GM19035 (cell line): ENCODE measurements at regions not wholly inside any gene's neighbourhood (a gene's known extent, or its start where the extent isn't known, plus 50 kb on each side); places are given as distances from the start of the nearest gene placed in this dataset.
A peak's percentile ranks its signal among the peaks of the same experiment; 100 is the strongest.

Experiments
- ATAC-seq: cut with Tn5 transposase; IDR thresholded peaks from one replicate; pipeline ENCODE4 v1.9.1; 2021; ENCODE audit not compliant: unreplicated experiment

DNA sequence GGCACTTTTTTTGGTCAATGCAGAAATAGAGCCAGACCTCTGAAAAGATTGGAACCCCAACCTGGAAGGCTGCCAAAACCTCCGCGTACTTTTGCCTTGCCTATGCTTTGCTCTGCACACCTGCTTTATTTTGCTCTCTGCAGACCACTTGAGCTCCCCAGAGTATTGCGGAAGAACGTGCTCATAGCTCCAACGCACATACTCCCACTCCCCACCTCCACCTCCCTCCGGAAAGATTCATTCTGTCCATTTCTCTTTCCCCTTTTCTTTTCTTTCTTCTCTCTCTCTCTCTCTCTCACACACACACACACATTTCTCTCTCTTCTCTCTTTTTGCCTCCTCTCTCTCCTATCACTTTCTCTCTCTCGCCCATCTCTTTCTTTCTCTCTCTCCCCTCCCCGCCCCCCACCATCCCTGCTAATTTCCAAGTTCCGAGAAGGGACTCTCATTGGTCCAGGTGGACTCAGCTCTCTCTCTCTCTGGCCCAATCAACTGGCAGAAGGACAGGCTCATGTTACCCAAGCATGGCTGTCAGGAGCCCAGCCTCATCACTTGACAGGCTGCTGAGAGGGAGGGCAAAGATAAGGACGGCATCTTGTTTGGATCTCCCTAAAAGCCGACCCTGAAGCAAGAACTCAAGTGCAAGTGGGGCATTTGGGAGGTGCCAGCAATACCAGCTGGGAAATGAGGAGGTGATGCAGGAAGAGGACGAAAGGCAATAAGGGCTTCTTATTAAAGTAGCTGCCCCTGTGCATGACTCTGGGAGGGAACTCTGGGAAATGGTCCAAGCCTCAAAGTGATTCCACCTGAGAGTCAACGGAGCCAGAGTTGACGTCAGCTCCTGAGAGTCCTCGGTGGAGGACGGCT, 246.1 kb downstream of the LY86 start:
- no peak for ATAC-seq

DNA sequence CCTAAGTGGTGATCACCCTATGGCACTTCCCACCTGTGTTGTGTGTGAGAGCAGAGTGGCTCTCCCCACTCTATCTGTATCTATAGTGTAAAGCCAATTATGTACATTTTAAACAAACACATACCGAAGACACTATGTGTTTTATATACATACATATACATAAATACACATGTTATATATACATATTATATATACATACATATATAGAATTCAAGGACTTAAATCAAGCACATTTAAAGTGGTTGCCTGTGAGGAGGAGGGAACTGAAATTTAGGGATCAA, 246.6 kb downstream of the LY86 start:
- ATAC-seq, result no peak

DNA sequence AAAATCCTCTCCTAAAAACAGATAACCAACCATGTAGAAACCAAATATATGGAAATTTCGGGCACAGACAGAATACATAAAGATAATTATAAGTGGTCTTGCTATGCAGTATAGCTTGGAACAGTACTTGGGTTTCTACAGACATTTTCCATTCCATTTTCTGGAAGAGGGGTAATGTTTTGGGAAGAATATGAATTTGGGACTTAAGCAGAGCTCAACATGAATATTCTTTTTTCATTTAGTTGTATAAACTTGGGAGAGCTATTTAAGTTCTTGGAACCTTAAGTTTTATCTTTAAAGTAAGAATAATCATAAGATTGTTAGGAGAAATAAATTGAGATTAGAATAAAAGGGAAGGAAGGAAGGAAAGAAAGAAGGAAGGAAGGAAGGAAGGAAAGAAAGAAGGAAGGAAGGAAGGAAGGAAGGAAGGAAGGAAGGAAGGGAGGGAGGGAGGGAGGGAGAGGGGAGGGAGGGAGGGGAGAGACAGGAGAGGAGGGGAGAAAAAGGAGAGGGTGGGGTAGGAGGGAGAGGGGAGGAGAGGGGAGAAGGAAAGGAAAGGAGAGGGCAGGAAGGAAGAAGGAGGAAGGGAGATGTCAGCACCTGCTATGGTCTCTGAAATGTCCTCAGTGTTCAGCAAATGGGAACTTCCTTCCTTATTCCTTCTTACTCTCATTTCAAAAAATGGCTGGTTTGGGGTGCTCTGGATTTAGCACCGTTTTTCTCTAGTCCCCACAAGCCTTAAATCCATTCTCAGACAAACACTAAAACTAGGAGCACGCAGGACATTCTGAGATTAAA, 248.3 kb downstream of the LY86 start:
- no peak for ATAC-seq

DNA sequence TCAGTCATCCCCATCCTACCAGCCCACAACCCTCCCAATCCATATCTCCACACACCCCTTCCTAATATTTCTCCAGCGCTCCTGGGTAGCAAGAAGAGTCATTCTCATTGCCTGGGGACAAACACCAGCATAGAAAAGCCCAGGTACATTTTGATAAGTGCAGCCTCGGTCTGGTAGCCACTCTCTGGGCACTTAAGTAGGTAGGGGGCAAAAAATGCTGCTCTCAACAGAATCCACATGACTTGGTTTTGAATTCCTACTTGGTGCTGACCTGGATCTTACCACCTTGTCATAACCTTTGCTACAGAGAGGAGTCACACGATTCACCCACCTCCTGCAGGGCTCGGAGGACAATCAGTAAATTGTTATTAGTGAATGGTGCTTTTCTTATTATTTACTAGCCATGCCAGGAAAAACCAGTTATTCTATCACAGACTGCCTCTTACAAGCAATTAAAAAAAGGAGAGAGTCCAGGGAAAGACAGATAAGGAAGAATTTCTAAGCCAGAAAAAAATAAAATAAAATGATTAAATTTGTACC, 249.1 kb downstream of the LY86 start:
- no peak for ATAC-seq

DNA sequence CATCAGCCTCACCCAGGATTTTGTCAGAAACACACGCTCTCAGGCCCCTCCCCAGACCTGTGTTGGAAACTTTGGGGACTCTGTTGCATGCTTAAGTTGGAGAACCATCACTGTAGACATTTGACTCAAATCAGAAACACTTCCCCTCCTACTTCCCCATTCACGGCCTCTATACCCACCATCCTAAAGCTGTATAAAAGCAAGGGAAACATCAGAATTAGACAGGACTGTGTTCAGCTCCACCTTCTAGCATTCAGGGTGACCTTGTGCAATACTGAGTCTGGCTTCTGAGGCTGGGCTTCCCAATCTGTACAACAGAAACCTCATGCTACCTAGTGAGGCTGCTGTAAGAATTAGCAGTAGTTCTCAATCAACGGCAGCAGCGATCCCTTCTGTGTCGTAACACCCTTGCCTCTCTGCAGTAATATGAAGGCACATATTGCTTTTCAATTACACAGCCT, 252.3 kb downstream of the LY86 start:
- no peak for ATAC-seq

DNA sequence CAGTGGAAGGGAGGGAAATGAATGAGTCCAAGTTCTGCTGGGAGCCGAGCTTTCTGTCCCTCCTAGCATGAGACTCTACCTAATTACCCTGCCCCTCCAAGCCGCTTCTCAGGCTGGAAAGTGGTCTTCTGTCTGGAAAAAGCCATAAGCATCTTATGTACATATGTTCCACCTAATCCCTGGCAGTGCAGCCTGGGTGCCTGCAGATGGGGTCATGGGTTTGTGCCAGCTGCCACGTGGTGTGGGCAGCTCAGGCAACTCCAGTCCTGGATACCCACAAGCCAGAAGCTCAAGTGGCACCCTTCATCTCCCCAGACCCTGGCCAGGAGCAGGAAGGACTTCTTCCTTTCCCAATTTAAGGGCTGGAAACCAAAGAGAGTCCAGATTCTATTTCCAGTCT, 253.1 kb downstream of the LY86 start:
- ATAC-seq, result no peak

DNA sequence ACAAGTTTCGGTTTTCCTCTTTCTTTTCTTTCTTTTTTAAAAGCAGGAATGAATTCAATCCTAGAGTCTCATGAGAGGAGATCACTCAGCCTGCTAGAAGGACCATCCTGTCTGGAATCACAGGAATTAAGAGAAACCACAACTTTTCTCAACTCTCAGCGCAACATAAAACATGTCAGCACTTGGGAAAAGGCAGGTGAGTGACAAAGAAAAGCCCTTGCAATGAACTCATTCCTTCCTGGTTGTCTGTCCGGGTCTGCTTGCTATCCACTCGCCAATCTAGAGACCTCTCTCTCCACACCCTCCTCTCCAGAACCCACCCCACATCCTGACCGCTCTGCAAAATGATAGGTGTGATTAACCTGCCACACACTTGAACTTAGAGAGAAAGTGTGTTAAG, 253.8 kb downstream of the LY86 start:
- ATAC-seq, result no peak

DNA sequence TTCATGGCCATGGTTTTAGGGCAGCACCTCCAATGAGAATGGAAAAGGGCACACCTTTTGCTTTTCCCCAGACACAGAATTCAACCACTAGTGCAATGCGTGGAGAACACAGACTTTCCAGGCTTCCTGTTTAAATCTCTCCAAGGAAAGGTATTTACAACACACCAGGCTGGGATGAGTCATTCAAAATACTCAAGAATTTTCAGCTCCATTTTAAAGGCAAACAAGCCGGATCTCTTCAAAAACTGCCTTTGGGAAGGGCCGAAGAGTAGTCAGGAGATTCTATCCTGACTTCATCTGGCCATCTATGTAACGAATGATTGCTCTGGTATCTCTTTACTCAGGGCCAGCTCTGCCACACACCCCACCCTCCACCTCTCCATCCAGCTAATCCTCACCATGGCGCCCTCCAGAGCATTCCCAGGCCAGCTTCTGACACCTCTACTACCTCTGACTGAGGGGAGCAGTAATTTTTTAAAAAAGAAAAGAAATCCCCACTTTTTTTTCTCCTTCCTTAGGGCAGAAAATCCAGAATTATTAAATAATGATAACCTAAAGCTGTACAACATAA, 254.6 kb downstream of the LY86 start:
- no peak for ATAC-seq

DNA sequence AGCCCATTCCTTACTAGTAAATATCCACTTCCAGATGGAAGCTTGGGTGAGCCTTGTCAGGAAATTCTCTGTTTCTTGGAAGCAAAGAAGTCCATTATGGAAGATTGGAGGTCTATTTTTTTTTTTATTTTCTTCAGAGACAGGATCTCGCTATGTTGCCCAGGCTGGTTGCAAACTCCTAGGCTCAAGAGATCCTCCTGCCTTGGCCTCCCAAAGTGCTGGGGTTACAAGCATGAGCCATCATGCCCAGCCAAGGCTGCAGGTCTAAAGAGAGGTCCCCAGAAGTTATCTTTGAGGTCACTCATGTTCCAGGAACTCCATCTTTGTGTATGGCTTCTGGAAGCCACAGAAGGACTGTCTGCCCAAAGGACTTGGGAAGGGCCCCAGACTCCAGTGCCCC, 255.3 kb downstream of the LY86 start:
- no peak for ATAC-seq

DNA sequence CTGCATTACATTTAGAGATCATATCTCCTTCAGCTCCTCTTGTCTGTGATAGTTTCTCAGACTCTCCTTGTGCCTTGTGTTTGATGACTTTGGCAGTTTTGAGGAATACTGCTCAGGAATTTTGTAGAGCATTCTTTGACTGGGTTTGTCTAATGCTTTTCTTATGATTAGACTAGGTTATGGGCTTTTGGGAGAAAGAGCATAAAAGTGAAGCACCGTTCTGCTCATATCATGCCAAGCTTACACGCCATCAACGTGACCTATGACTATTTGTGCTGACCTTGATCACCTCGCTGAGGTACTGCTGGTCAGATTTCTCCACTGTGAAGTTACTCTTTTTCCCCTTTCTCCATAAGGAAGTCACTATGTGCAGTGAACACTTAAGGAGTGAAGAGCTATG, 256.0 kb downstream of the LY86 start:
- ATAC-seq, result no peak

DNA sequence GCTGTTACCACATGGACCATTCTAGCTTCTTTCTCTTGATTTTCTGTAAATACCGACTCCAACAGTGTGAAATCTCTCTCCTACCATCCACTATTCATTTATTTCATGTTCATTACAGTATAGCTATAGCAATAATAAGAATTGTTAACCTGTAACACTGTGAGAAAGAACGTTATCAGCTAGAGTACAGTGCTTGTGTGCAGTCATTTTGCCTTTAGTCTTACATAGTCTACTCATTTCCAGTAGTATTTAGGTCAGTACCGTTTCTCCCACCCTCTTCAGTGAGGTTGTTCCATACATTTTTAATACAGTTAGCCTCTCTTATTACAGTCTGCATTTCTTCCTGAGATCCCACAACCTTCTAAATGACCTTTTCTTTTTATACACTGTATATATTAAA, 257.1 kb downstream of the LY86 start:
- ATAC-seq, result no peak

DNA sequence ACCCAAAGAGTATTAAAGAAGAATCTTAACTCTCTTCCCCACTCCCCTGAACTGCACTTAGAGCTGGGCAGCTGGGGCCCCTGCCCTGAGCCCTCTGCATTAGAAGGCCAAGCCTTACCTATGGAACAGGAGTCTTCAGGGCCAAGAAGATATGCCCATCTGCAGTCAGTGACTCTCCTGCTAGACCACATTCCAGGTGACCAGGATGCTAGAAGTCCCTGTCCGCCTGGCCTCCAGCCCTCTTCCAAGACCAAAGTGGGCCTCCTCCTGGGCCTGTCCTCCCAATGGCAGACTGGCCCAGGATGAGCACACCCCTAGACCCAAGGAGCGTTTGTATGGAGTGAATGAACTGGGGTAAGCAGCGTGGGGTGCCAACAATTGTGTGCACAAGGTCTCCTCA, 259.1 kb downstream of the LY86 start:
- no peak for ATAC-seq

DNA sequence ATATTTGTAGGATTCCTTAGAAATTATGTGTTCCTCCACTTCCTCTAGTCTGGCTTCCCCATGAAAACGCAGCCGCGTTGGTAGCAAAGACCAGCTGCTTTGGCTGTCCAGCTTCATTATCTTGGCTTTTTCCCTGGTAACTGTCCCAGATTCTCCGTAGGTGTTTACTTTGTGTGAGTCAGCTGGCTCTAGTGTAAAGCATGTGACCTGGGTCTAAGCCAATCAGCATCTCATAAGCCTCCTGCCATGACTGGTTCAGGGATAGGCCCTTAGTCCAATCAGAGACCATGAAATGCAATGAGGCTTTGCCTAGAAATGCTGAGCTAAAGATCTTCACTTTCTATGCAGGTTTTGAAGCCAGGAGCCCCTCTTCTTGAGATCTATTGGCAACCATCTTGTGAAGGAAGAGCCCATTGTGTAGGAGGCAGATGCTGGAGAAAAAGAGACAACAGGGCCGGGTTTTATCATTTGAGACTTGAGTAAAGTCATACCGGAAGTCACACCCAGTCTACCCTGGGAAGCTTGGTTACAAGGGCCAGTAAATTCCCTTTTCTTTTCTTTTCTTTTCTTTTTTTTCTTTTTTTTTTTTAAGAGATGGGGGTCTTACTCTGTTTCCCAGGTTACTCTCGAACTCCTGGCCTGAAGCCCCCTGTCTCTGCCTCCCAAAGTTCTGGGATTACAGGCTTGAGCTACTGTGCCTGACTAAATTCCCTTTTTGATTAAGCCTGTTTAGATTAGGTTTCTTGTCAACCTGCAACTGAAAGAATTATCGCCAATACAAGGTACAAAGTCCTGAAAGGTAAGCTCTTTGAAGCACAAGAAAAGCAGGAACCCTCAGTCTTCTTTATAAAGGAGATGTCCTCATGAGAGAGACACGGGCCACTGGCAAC, 256.5 kb upstream of the RREB1 start:
- no peak for ATAC-seq

DNA sequence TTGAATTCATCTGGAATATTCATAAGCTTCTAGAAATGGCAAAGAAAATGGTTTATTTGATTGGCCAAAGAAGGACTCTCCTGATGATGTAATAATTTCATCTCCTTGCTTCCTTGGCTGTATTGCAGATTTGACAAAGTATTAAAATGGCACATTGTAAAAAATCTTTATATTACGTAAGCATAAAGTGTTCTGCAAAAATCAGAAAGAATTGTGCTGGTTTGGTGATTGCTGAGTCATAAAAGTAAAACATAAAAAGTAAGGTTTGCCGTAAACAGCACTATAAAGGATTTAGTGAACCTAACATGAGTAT, 255.9 kb upstream of the RREB1 start:
- no peak for ATAC-seq

DNA sequence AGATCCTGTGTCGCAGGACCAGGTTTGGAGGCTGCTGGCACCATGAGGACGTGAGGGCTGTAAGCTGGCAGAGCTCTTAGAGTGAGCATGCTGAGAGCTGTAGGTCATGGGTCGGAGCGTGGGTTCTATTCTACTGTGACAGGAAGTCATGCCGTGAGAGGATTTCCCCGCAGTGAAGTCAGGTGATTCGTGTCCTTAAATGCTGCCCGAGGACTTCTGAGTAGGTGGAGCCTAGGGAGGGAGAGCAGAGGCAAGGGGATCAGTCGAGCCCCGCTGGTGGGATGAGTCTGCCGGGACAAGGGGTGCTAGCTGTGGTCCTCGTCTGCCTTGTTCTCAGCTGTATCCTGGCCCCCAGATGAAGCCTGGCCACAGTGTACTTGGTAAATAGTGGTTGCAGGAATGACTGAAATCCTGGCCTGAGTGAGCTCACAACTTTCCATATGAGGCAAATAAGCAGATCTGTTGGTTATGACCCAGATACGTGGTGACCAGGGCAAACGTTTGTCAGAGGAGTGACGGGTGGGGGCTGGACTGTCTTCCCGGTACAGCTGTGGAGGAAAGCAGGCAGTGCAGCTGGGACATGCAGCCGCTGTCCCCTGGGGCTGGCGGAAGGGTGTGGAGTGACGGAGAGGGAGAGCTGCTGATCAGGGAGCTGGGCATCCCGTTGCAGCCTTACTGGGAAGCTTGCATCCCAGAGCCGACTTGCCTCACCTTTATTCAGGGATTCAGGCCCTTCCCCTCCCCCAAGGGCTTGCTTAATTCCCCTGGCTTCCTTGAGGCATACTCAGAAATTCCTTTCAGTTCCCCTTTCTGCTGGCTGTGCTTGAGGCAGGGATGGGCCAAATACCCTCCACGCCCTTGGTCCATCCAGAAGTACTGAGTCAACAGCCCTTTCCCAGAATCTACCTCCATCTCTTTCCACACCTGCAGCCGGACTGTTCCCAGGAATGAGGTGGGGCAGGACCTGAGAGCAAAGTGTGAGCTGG, 250.9 kb upstream of the RREB1 start:
- peak; percentile 82 for ATAC-seq

DNA sequence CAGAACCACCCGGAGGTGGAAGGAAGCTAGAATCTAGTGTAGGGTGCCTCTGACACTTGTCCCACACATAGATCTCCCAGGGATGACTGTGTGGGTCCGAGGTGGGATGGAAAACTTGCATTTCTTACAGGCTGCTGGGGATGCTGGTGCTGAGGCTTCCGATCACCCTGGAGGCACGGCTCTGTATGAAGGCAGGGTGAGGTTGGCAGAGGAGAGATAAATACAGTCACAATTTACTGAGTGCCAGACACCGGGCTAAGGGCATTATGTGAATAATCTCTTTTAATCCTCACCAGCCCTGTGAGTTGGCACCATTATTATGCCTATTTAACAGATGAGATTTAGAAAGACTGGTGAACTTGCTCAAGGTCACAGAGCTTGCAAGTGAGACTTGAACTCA, 250.2 kb upstream of the RREB1 start:
- no peak for ATAC-seq

DNA sequence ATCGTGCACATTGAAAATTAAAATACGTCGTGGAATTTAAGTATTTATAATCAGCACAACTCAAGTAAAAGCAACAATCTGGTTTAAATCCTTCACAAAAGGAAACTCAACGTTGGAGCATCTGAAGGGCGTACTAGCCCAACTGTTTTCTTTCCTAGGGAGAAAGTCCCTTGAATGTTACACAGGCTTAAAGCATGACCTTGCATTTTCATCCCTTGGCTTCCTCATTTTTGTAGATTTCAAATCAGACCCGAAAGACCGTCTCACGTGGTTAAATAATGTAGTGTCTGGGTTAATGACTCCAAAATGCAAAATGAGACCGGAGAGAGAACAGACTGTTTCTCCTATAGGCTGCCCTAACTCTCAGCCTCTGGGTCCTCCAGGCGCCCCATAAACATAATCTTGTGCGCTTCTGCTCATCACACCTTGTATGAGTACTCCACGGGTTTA, 249.2 kb upstream of the RREB1 start:
- ATAC-seq, result no peak

DNA sequence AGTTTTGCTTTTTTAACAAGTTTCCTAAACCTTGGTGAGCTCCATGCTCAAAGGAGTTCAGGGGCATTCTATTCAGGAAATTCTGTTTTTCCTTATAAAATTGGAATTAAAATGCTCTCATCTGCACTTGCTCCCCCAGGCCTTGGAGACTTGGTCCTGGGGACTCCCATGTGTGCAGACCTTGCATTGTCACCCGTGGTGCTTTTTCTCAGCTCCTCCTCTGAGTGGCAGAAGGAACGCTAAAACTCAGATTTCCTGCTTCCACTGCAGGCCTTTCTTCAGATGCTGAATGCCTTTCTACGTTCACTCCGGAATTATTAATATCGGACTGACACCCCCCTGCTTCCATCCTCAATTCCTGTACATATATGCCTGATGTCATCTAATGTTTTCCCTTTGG, 248.7 kb upstream of the RREB1 start:
- no peak for ATAC-seq

DNA sequence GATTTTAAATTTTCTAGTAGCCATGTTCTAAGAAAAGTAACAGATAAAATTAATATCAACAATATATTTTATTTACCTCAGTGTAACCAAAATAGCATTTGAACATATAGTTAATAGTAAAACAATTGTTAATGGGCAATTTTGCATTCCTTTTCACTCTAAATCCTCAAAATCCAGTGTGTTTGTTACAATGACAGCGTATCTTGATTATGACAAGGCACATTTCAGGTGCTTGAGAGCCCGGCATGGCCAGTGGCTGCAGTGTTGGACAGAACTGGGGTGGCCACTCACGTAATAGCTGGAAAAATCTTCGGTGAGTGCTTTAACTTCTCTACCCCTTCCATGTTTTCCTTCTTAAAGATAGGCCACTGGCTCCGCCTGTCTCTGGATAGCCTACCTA, 248.0 kb upstream of the RREB1 start:
- no peak for ATAC-seq

DNA sequence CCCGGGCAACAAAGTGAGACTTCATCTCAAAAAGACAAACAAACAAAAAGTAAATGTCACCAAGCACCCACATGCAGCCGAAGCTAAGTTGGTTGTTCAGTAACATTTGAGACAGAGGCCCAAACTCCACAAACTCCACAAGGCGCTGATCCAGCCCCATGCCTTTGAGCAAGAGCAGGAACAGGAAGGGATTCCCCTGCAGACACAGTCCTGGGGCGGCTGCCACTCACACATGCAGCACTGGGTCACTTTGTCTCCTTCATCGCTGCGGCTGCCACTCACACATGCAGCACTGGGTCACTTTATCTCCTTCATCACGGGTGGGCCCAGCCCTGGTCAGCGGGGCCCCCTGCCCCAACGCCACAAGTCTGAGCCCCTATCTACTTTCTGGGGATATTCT, 246.9 kb upstream of the RREB1 start:
- ATAC-seq, result no peak
